CD14-positive monocyte (primary cell): ENCODE measurements at regions not wholly inside any gene's neighbourhood (a gene's known extent, or its start where the extent isn't known, plus 50 kb on each side); places are given as distances from the start of the nearest gene placed in this dataset.

Source experiments
- DNase-seq, 3 donors: peaks; one replicate each; pipeline ENCODE4 v3.0.0-alpha.2; 2011 to 2022
- H2AFZ ChIP-seq: 2 replicates; pipeline ENCODE4 v1.6.0; 2012; ENCODE audit warnings: mild to moderate bottlenecking, low read depth, low read length, inconsistent platforms; ENCODE audit not compliant: insufficient read depth, poor library complexity, severe bottlenecking
- H3K27ac ChIP-seq, 2 donors: 1 replicate in 1 of 2; 2 replicates in 1 of 2; pipeline ENCODE4 v1.5.1; 2012 to 2013; ENCODE audit warnings: low read length in 2 of 2, control low read depth in 1 of 2, inconsistent platforms in 1 of 2, low read depth in 1 of 2, mild to moderate bottlenecking in 1 of 2
- H3K27me3 ChIP-seq, 2 donors: one replicate each; pipeline versions ENCODE4 v1.6.0 to v1.6.1; 2011 to 2013; ENCODE audit warnings: low read length in 2 of 2; ENCODE audit not compliant: control insufficient read depth in 2 of 2, insufficient read depth in 2 of 2
- H3K36me3 ChIP-seq, 2 donors: replicated peaks in 1 of 2; 1 replicate in 1 of 2; 2 replicates in 1 of 2; pipeline versions ENCODE4 v1.5.1 to v1.6.1; 2012 to 2013; ENCODE audit warnings: low read length in 2 of 2, control low read depth in 1 of 2, inconsistent platforms in 1 of 2, mild to moderate bottlenecking in 1 of 2; ENCODE audit not compliant: insufficient read depth in 2 of 2, control insufficient read depth in 1 of 2
- H3K4me1 ChIP-seq, 2 donors: 1 replicate in 1 of 2; 2 replicates in 1 of 2; pipeline versions ENCODE4 v1.5.1 to v1.6.1; 2012 to 2013; ENCODE audit warnings: low read length in 2 of 2, control low read depth in 1 of 2, inconsistent platforms in 1 of 2, mild to moderate bottlenecking in 1 of 2, moderate library complexity in 1 of 2; ENCODE audit not compliant: insufficient read depth in 2 of 2, control insufficient read depth in 1 of 2
- H3K4me2 ChIP-seq: replicated peaks from 2 replicates; pipeline ENCODE3; 2012; ENCODE audit warnings: low read length, moderate library complexity, mild to moderate bottlenecking; ENCODE audit not compliant: poor library complexity, severe bottlenecking; ENCODE audit errors: extremely low read depth
- H3K4me3 ChIP-seq, 3 experiments: fragments of 200-600 bp in 1 of 3; sonication (generic) in 1 of 3; replicated peaks in 1 of 3; 1 replicate in 2 of 3; 2 replicates in 1 of 3; pipeline ENCODE4 v1.5.1; 2011 to 2013; ENCODE audit warnings: low read length in 3 of 3, mild to moderate bottlenecking in 3 of 3, control low read depth in 2 of 3, low read depth in 2 of 3, inconsistent platforms in 1 of 3, moderate library complexity in 1 of 3
- H3K79me2 ChIP-seq: 2 replicates; pipeline ENCODE4 v1.6.0; 2012; ENCODE audit warnings: mild to moderate bottlenecking, control low read depth, inconsistent platforms, low read length, moderate library complexity; ENCODE audit not compliant: insufficient read depth
- H3K9ac ChIP-seq: 2 replicates; pipeline ENCODE4 v1.6.0; 2017; ENCODE audit warnings: low read length, mild to moderate bottlenecking; ENCODE audit not compliant: insufficient read depth, poor library complexity, severe bottlenecking
- H3K9me3 ChIP-seq, 2 donors: replicated peaks in 1 of 2; 1 replicate in 1 of 2; 2 replicates in 1 of 2; pipeline versions ENCODE4 v1.5.1 to v1.6.1; 2012 to 2013; ENCODE audit warnings: low read length in 2 of 2, control low read depth in 1 of 2; ENCODE audit not compliant: control insufficient read depth in 1 of 2, insufficient read depth in 1 of 2
- H4K20me1 ChIP-seq: 2 replicates; pipeline ENCODE4 v1.6.0; 2012; ENCODE audit warnings: mild to moderate bottlenecking, low read length, control low read depth, moderate library complexity; ENCODE audit not compliant: insufficient read depth
- H3K27ac Mint-ChIP-seq, 7 donors: one replicate each; pipeline ENCODE4 v1.8.0; 2020; ENCODE audit warnings: mild to moderate bottlenecking in 7 of 7, mixed read lengths in 7 of 7, moderate library complexity in 6 of 7, inconsistent platforms in 2 of 7
- H3K27me3 Mint-ChIP-seq, 3 donors: one replicate each; pipeline ENCODE4 v1.8.0; 2021 to 2022; ENCODE audit warnings: low read depth in 3 of 3, mild to moderate bottlenecking in 3 of 3, mixed read lengths in 3 of 3, moderate library complexity in 3 of 3, inconsistent platforms in 1 of 3
- H3K36me3 Mint-ChIP-seq, 2 donors: one replicate each; pipeline ENCODE4 v1.8.0; 2020; ENCODE audit warnings: mixed read lengths in 2 of 2, inconsistent platforms in 1 of 2, mild to moderate bottlenecking in 1 of 2
- H3K4me1 Mint-ChIP-seq: one replicate; pipeline ENCODE4 v1.8.0; 2020; ENCODE audit warnings: mild to moderate bottlenecking, mixed read lengths
- H3K4me3 Mint-ChIP-seq, 2 donors: one replicate each; pipeline ENCODE4 v1.8.0; 2020; ENCODE audit warnings: mild to moderate bottlenecking in 2 of 2, mixed read lengths in 2 of 2, moderate library complexity in 1 of 2
- H3K9me3 Mint-ChIP-seq, 7 donors: one replicate each; pipeline ENCODE4 v1.8.0; 2020 to 2022; ENCODE audit warnings: mixed read lengths in 7 of 7, mild to moderate bottlenecking in 6 of 7, moderate library complexity in 6 of 7, inconsistent platforms in 2 of 7
- CTCF ChIP-seq: fragments of 200-600 bp; IDR thresholded peaks from one replicate; pipeline ENCODE4 v1.8.0; 2022; ENCODE audit warnings: antibody characterized with exemption, mild to moderate bottlenecking
- WGBS: methylation state at CpG from one replicate; pipeline ENCODE4 v1.1.5; 2013; ENCODE audit warnings: missing lambda C conversion rate; ENCODE audit not compliant: insufficient coverage; 5-methylcytosine and 5-hydroxymethylcytosine counted together
- intact Hi-C, 2 donors: fragments of 100-400 bp; cut with micrococcal nuclease; formaldehyde crosslinking; loops; one replicate each; pipeline versions ENCODE4 v1.15.0 to v1.15.1; 2023

GRCh38 chr2:198749364-198749763 is 708.4 kb downstream of the SATB2 start:
- no peak overlapping the region for H3K4me3 Mint-ChIP-seq
- H3K36me3 Mint-ChIP-seq, result no peaks in the 10 kb centered on the region
- no peak for DNase-seq
- no peaks in the 10 kb centered on the region for H3K79me2 ChIP-seq
- no CpG with 5 or more reads among the region's 2 CpGs for WGBS
- no peaks in the 10 kb centered on the region for H3K27me3 ChIP-seq
- peaks cover 0 to 4% (median 0%) of the 10 kb centered on the region in 7 donors for H3K9me3 Mint-ChIP-seq
- H3K27ac ChIP-seq, result no peak overlapping the region
- intact Hi-C loops, result no loop called here
- no peaks in the 10 kb centered on the region for H3K9me3 ChIP-seq
- peaks cover 0 to 1% (median 0%) of the 10 kb centered on the region in 3 donors for H3K27me3 Mint-ChIP-seq
- no peak overlapping the region for H3K27ac Mint-ChIP-seq
- H3K4me1 ChIP-seq, result no peaks in the 10 kb centered on the region
- no peak overlapping the region for H3K4me2 ChIP-seq
- no peaks in the 10 kb centered on the region for H4K20me1 ChIP-seq
- no peak for TF ChIP-seq CTCF
- H2AFZ ChIP-seq, result no peak overlapping the region
- no peaks in the 10 kb centered on the region for H3K4me1 Mint-ChIP-seq
- H3K36me3 ChIP-seq, result no peaks in the 10 kb centered on the region
- H3K4me3 ChIP-seq, result no peak overlapping the region
- no peak overlapping the region for H3K9ac ChIP-seq

- Mint-ChIP-seq H3K4me3 (no peak overlapping the region), H3K27me3 (peaks cover 0 to 2% (median 0%) of the 10 kb centered on the region in 3 donors), H3K36me3 (no peaks in the 10 kb centered on the region), H3K4me1 (no peaks in the 10 kb centered on the region), H3K27ac (no peak overlapping the region), H3K9me3 (no peaks in the 10 kb centered on the region)
- Histone ChIP-seq H3K27me3 (no peaks in the 10 kb centered on the region), H2AFZ (no peak overlapping the region), H3K36me3 (no peaks in the 10 kb centered on the region), H3K9me3 (no peaks in the 10 kb centered on the region), H3K4me3 (no peak overlapping the region), H3K79me2 (no peaks in the 10 kb centered on the region), H4K20me1 (no peaks in the 10 kb centered on the region), H3K9ac (no peak overlapping the region), H3K4me1 (no peaks in the 10 kb centered on the region), H3K27ac (no peak overlapping the region), H3K4me2 (no peak overlapping the region)
- no peak for TF ChIP-seq CTCF
- intact Hi-C loops, result no loop called here
- WGBS, result no CpG with 5 or more reads among the region's 3 CpGs
- DNase-seq, result no peak
Measured at GRCh38 chr2:198731842-198732399, 725.8 kb downstream of the SATB2 start.
